GM23338 (cell line): ENCODE measurements at regions not wholly inside any gene's neighbourhood (a gene's known extent, or its start where the extent isn't known, plus 50 kb on each side); places are given as distances from the start of the nearest gene placed in this dataset.

Source experiments
- CTCF ChIP-seq, 2 experiments: fragments of 200-600 bp in 1 of 2; sonication (generic) in 1 of 2; conservative IDR thresholded peaks; 2 replicates each; pipeline versions ENCODE4 v1.5.1 to v1.6.1; 2016 to 2017; ENCODE audit warnings: antibody characterized with exemption in 2 of 2, low read depth in 2 of 2, mild to moderate bottlenecking in 2 of 2, moderate library complexity in 1 of 2
- EZH2 ChIP-seq: fragments of 200-600 bp; sonication (generic); IDR thresholded peaks from one replicate; pipeline ENCODE4 v1.8.0; 2017; ENCODE audit warnings: antibody characterized with exemption, mild to moderate bottlenecking, low read depth; ENCODE audit not compliant: unreplicated experiment
- JUNB ChIP-seq: IDR thresholded peaks from one replicate; pipeline ENCODE4 v1.6.1; 2016; ENCODE audit warnings: antibody characterized with exemption; ENCODE audit not compliant: unreplicated experiment
- REST ChIP-seq: IDR thresholded peaks from one replicate; pipeline ENCODE4 v1.6.1; 2018; ENCODE audit warnings: antibody characterized with exemption; ENCODE audit not compliant: unreplicated experiment

GRCh38 chr1:193348769-193349535 is 162.5 kb upstream of the B3GALT2 start:
- TF ChIP-seq EZH2 (no peak), CTCF (conservative IDR thresholded peaks at IDR 0.05; ENCODE audit: low read depth in 2 of 2) (no peak), REST (no peak), JUNB (no peak)
